C4-2B (cell line): ENCODE measurements at regions not wholly inside any gene's neighbourhood (a gene's known extent, or its start where the extent isn't known, plus 50 kb on each side); places are given as distances from the start of the nearest gene placed in this dataset.

Source experiments
- H3K27ac ChIP-seq: fragments of 450-650 bp; 2 replicates; pipeline ENCODE4 v1.5.1; 2017
- ZFX ChIP-seq: fragments of 450-650 bp; IDR thresholded peaks from 2 replicates; pipeline ENCODE4 v1.6.1; 2017
- TF ChIP-seq, protein P1 (sequence below): fragments of 450-650 bp; conservative IDR thresholded peaks from 2 replicates; pipeline ENCODE4 v1.5.1; 2017; ENCODE audit warnings: mild to moderate bottlenecking

DNA sequence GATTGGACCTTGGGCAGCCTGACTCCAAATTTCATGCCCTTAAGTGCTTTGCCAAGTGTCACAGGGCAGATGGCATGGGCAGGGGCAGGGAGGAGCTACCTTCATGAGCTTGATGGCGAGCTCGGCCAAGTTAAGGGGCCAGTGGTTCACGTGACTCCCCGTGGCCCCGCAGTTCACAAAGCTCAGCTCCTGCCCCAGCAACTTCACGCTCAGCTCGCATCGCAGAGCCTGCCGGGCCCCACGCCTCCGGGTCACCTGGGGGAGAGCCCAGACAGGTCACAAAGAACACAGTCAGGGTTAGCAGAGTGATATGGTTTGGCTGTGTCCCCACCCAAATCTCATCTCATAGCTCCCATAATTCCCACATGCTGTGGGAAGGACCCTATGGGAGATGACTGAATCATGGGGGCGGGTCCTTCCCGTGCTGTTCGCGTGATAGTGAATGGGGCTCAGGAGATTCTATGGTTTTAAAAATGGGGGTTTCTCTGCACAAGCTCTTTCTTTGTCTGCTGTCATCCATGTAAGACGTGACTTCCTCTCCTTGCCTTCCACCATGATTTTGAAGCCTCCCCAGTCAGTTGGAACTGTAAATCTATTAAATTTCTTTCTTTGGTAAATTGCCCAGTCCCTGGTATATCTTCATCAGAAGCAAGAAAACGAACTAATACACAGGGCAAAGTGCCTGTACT is 108.1 kb downstream of the LITAF start:
- no peak overlapping the region for H3K27ac ChIP-seq
- TF ChIP-seq, protein P1, sequence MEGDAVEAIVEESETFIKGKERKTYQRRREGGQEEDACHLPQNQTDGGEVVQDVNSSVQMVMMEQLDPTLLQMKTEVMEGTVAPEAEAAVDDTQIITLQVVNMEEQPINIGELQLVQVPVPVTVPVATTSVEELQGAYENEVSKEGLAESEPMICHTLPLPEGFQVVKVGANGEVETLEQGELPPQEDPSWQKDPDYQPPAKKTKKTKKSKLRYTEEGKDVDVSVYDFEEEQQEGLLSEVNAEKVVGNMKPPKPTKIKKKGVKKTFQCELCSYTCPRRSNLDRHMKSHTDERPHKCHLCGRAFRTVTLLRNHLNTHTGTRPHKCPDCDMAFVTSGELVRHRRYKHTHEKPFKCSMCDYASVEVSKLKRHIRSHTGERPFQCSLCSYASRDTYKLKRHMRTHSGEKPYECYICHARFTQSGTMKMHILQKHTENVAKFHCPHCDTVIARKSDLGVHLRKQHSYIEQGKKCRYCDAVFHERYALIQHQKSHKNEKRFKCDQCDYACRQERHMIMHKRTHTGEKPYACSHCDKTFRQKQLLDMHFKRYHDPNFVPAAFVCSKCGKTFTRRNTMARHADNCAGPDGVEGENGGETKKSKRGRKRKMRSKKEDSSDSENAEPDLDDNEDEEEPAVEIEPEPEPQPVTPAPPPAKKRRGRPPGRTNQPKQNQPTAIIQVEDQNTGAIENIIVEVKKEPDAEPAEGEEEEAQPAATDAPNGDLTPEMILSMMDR, result no peak
- no peak for TF ChIP-seq ZFX

DNA sequence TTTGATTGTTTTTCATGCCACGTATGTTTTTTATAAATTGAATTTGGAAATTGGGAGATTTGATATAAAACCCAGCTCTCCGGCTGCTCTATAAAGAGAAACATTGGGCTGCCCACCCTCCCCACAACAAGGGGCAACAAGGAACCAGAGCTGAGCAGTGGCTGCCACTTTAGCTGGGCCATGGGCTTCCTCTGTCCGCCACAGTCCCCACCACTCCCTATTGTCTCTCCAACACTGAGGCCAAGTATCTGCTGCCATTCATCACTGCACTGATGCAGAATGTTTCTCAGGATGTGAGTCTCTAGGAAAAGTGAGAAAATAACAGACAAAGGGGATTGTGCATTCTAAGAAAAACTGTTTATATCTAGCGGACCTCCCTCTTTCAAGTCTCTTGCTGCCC is 106.8 kb downstream of the LITAF start:
- H3K27ac ChIP-seq, result no peak overlapping the region
- TF ChIP-seq ZFX, result no peak
- TF ChIP-seq, protein P1, result no peak

DNA sequence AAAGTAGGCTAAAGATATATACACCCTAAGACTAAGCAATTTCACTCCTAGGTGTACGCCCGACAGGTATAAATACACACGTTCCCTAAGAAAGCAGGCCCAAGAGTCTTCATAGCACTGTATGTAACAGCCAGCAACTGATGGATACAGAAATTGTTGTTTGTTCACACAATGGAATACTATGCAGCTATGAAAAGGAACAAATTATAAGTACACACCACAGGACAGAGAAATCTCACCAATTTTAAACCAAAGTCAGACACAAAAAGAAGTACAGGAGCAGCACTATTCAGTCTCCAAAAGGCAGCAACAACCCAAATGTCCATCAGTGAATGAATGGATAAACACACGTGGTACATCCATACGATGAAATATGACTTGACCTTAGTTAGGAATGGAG is 106.1 kb downstream of the LITAF start:
- TF ChIP-seq, protein P1, result no peak
- no peak for TF ChIP-seq ZFX
- no peak overlapping the region for H3K27ac ChIP-seq

DNA sequence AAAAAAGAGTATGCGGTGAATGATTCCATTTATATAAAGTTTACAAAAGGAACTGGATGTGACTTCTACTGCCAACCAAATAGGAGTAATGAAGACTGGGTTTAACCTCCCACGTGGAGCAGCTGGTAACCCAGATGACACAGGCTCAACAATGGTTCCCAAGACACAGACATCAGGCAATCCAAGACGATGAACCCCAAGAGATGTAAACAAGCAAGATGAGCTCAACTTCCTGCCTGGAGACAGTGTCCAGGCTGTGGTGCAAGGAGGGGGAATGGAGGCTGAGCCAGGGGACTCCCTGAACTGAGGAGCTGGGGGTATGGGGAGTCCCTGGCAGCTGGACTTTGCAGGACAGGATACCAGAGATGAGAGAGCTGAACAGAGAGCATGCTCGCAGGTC is 104.7 kb downstream of the LITAF start:
- H3K27ac ChIP-seq, result no peak overlapping the region
- TF ChIP-seq, protein P1, result no peak
- TF ChIP-seq ZFX, result no peak

DNA sequence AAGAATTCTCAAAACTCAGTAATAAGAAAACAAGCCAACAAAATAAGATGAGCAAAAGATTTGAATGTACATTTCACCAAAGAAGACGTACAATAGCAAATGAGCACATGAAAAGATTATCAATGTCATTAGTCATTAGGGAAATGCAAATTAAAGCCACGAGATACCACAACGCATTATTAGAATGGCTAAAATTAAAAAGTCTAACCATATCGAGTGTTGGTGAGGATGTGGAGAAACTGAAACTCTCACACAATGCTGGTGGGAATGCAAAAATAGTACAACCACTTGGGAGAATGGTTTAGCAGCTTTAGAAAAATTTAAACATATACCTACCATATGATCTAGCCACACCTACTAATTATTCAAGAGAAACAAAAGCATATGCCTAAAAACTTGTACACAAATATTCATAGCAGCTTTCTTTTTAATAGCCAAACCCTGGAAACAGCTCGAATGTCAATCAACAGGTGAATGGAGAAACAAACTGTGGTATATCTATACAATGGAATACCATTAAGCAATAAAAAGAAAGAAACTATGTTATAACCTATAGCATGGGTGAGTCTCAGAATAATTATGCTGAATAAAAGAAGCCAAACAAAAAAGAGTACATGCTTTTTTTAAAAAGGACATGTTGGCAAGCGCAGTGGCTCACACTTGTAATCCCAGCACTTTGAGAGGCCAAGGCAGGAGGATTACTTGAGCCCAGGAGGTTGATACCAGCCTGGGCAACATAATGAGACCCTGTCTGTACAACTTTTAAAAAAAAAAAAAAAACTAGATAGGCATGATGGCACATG is 103.6 kb downstream of the LITAF start:
- no peak overlapping the region for H3K27ac ChIP-seq
- no peak for TF ChIP-seq ZFX

DNA sequence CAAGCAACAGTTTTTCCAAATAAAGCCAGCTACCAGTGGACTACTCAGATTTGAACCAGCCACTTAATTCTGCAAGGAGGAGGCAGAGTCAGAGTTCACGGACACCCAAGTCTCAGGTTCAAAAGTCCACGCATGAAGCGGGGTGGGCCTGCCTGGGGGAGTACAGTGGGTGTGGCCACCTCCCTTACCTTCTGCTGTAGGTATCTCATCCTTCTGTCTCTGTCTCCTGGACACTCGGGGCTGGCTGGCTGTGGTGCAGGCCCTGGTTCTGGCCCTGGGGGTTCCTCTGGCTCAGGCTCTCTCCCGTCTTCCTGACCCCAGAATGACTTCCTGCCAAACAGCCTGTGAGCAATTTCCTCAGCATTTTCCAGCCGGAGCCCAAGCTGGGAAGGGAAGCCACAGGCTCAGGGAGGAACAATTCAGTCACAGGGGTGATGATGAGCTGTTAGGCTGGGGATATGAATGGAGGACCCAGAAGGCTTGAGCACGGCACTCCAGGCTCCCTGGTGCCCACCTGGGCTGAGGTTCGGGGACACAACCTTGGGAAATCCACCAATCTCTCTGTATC is 101.9 kb downstream of the LITAF start:
- no peak overlapping the region for H3K27ac ChIP-seq
- TF ChIP-seq ZFX, result no peak
- TF ChIP-seq, protein P1, result no peak

DNA sequence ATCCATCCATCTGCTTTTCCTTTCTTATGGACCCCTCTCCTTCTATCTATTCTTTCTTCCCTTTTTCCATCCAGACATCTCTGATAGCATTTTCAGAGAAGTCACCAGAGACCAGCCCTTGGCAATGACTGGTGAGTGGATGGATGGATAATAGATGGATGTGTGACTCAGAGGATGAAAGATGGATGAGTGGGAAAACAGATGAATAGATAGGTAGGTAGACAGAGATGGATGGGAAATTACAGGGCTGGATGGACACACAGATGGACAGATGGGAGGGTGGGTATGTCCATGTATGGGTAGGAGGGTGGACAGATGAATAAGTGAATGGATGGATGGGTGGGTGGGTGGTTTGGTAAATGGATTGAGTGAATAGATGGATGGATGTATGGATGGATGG is 101.0 kb downstream of the LITAF start:
- no peak for TF ChIP-seq ZFX
- TF ChIP-seq, protein P1, result no peak
- no peak overlapping the region for H3K27ac ChIP-seq
